RWPE1 (cell line): ENCODE measurements at regions not wholly inside any gene's neighbourhood (a gene's known extent, or its start where the extent isn't known, plus 50 kb on each side); places are given as distances from the start of the nearest gene placed in this dataset.
"Not testable (repeated sequence)": the region's sequence is repeated elsewhere in the genome, so short reads cannot be mapped to it uniquely, and the experiment has no call there.

ENCODE experiments used
- CTCF ChIA-PET: fragments of 350-600 bp; sonication (Branson Sonifier 250); formaldehyde crosslinking; extraction: SDS; loops from one replicate; lab custom pipeline; 2021; lab: Yijun Ruan, JAX
- POLR2A ChIA-PET: fragments of 400-600 bp; formaldehyde crosslinking; extraction: SDS; loops from one replicate; lab custom pipeline; 2020; ENCODE audit warnings: antibody characterized with exemption; ENCODE audit not compliant: low non-redundant PET; lab: Yijun Ruan, JAX
- DNase-seq: peaks from one replicate; pipeline ENCODE4 v3.0.0; 2012; ENCODE audit warnings: low spot score
- H3K27ac ChIP-seq: fragments of 450-650 bp; 2 replicates; pipeline ENCODE4 v1.5.1; 2017
- CTCF ChIP-seq: fragments of 450-650 bp; conservative IDR thresholded peaks from 2 replicates; pipeline ENCODE4 v1.5.1; 2017; ENCODE audit warnings: low read depth, mild to moderate bottlenecking

- CTCF ChIA-PET, POLR2A ChIA-PET, DNase-seq, H3K27ac ChIP-seq: not testable (repeated sequence)
These were observed 54.8 kb upstream of the ZNF717 start for GRCh38 chr3:75840160-75840559.

- CTCF ChIA-PET, DNase-seq, POLR2A ChIA-PET, H3K27ac ChIP-seq: not testable (repeated sequence)
These were observed 65.1 kb upstream of the ZNF717 start for GRCh38 chr3:75850301-75851008.

GRCh38 chr3:75863130-75863529 lies 77.8 kb upstream of the ZNF717 start:
- ChIA-PET CTCF (no interaction called here), POLR2A (no interaction called here)
- DNase-seq = no peak
- no peak overlapping the region for H3K27ac ChIP-seq
- TF ChIP-seq CTCF = no peak

GRCh38 chr3:75863878-75864277 lies 78.5 kb upstream of the ZNF717 start:
- TF ChIP-seq CTCF = no peak
- CTCF ChIA-PET = no interaction called here
- DNase-seq = no peak
- H3K27ac ChIP-seq = no peak overlapping the region
- POLR2A ChIA-PET = no interaction called here

GRCh38 chr3:75883719-75884118 lies 98.4 kb upstream of the ZNF717 start:
- POLR2A ChIA-PET = interaction anchor here (0.6 kb wide), 1 partner anchor 28 kb away, joined by 11 read pairs; no protein-coding TSS in a partner anchor
- CTCF ChIA-PET, H3K27ac ChIP-seq, DNase-seq: not testable (repeated sequence)

GRCh38 chr3:75886971-75887526 lies 101.7 kb upstream of the ZNF717 start:
- CTCF ChIA-PET = no interaction called here
- POLR2A ChIA-PET = no interaction called here

GRCh38 chr3:75894234-75894633 lies 108.9 kb upstream of the ZNF717 start:
- TF ChIP-seq CTCF = no peak
- POLR2A ChIA-PET = no interaction called here
- H3K27ac ChIP-seq = no peak overlapping the region
- DNase-seq = no peak
- CTCF ChIA-PET = interaction anchor here (0.6 kb wide), 1 partner anchor 121 kb away, joined by 3 read pairs; no protein-coding TSS in a partner anchor

More at GRCh38 chr3:75886971-75887526, 101.7 kb upstream of the ZNF717 start:
- no peak for TF ChIP-seq CTCF
- DNase-seq = peak; percentile 2
- no peak overlapping the region for H3K27ac ChIP-seq

- no peak overlapping the region for H3K27ac ChIP-seq
- no peak for TF ChIP-seq CTCF
- no peak for DNase-seq
- CTCF ChIA-PET = no interaction called here
- POLR2A ChIA-PET = no interaction called here
These were observed 110.9 kb upstream of the ZNF717 start for GRCh38 chr3:75896265-75896664.

GRCh38 chr3:75901446-75901845 lies 116.1 kb upstream of the ZNF717 start:
- CTCF ChIA-PET, POLR2A ChIA-PET, DNase-seq, H3K27ac ChIP-seq: not testable (repeated sequence)
